OCI-LY1 (cell line): ENCODE measurements at regions not wholly inside any gene's neighbourhood (a gene's known extent, or its start where the extent isn't known, plus 50 kb on each side); places are given as distances from the start of the nearest gene placed in this dataset.

Experiments
- CTCF ChIP-seq: fragments of 200-600 bp; sonication (generic), shearing (Covaris generic); IDR thresholded peaks from 2 replicates; pipeline ENCODE4 v1.5.1; 2017; ENCODE audit warnings: mild to moderate bottlenecking, antibody characterized with exemption, low read length, moderate library complexity, mixed read lengths
- EZH2 ChIP-seq: fragments of 200-600 bp; sonication (generic), shearing (Covaris generic); IDR thresholded peaks from 2 replicates; pipeline ENCODE4 v1.8.0; 2017; ENCODE audit warnings: borderline replicate concordance, mixed run types, mild to moderate bottlenecking, antibody characterized with exemption, low read length, moderate library complexity, mixed read lengths

- TF ChIP-seq CTCF (no peak), EZH2 (no peak)
Measured at GRCh38 chr4:133641191-133641590, 492.1 kb downstream of the PCDH10 start.
